NCI-H1105 (cell line): ENCODE measurements at regions not wholly inside any gene's neighbourhood (a gene's known extent, or its start where the extent isn't known, plus 50 kb on each side); places are given as distances from the start of the nearest gene placed in this dataset.
A peak's percentile ranks its signal among the peaks of the same experiment; 100 is the strongest.
"Not testable (repeated sequence)": the region's sequence is repeated elsewhere in the genome, so short reads cannot be mapped to it uniquely, and the experiment has no call there.

ENCODE experiments used
- DNase-seq: peaks from one replicate; lab custom pipeline; 2025; lab: John Stamatoyannopoulos, UW

DNA sequence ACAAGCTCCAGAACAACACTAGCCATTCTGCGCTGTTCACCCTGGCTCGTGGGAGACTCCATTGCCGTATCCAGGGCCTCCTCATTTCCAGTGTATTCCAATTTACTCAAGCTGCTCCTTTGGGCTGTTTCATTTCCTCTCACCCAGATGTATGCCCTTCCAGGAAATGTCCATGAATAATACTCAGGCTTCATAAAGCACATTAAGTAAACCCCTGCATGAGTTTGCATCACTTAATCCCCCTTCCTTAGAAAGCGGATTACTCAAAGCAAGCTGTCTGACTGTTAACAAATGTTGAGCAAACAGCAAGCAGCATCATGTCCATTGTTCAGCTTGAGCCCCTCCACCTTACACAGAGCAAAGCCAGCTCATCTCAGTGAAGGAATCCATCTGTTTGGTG, 403.6 kb upstream of the PBX1 start:
- DNase-seq, result no peak

DNA sequence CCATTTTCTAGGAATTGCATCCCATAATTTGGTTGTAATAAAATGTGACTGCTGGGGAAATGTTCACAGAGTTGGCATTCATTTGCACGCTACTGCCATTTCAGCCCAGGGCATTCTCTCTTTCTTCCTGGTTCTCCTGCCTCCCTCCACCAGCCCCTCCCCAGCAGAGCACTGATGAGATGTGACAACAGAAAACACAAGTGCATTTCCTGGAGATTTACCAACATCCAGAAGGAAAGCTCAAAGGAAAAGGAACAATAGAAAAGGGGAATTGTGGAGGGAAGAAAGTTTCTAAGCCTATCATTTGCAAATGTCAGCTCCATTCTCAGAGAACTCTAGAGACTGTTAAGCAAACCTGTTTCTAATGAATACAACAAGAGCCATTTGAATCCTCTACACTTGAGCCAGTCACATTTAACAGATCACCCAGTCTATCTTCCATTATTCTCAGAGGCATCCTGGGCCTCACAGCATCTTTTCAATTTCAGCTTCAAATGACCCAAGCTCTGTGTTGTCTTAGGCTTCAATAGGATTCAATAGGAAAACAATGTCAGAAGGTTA, 395.6 kb upstream of the PBX1 start:
- DNase-seq, result no peak

DNA sequence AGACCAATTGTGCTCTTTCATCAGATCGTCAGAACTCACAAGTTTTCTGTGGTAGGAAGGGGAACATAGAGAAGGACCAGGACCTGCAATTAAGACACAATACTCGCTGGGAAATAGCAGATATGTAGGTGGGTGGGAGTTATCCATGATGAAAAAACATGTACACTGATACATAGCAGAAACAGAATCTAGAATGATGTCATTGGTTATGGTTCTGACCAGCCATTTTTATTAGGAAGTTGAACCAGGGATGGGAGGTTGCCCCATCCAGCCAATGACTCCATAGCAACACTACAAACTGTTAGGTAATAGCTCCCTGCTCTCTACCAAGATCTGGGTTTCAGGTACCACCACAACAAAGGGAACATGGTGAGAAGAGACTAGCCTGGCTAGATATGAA, 393.5 kb upstream of the PBX1 start:
- no peak for DNase-seq

DNA sequence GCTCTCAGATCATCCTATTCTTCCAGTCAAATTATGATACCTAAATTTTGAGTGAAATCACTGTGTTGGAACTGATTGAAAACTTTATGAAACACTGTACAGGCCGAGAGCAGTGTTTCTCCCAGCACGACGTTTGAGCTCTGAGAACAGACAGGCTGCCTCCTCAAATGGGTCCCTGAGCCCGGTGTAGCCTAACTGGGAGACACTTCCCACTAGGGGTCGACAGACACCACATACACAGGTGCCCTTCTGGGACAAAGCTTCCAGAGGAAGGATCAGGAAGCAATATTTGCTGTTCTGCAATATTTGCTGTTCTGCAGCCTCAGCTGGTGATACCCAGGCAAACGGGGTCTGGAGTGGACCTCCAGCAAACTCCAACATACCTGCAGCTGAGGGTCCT, 392.5 kb upstream of the PBX1 start:
- not testable (repeated sequence) for DNase-seq

DNA sequence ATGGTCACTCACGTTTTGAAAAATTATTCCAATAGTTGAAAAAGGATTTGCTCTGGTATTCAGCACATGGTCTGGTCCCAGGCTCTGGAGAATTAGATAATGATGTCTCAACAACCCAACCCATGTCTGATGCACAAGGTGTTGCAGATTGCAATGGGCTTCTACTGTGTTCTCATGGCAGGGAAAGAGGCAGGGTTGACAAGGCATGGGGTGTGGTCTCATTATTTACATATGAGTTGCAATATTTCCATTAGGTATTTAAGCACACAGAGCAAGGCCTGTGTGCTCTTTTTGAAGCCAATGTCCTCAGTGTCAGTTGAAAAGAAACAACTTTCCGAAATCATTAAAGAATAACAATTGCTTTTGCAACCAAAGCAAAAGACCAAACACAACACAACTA, 381.9 kb upstream of the PBX1 start:
- DNase-seq, result no peak

DNA sequence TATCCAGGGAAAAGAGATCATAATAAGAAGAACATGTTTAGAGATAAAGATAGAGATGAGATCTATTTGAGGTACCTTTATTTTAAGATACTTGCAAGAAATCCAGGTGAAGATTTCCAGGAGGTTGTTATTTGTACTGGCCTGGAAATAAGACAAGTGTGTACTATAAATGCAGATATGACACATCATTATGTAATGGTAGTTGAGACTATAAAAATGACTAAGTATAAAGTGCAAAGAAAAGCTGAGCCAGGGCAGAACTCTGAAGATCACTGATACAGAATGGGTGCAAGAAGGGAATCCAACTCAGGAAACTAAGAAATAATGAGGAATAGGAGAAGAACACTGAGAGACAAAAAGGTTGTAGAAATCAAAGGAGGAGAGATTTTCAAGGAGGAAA, 378.2 kb upstream of the PBX1 start:
- no peak for DNase-seq

DNA sequence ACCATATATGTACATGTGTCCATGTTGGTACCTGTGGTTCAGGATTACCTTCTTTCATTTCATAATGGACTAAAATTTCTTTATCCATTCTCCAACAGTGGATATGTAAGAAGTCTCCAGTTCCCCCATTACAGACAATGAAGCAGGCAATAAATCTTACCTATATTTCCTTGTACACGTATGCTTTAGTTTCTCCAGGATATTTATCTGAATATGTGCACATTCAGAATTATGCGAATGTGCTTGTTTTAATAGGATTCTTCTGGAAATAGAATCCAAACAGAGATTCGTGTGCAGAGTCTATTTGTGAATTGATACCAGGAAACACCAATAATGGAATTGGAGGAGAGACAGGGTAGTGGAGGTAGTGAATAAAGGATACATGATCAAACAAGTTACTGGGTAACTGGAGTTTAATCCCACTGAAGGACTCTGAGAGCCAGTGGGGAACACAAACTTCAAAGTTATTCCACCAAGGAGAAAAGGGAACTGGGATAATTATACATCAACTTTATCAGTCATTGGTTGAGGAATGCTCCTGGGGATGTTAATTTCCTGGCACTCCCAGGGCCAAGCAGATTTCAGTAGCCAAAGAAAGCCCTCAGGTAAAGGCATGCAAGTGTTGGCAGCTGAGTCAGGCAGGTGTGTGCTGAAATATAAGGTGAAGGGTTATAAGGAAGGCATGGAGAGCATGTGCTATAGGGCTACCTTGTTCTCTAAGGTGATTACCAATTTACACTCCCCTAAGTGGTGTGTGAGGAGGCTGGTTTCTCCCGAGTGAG, 374.9 kb upstream of the PBX1 start:
- no peak for DNase-seq

DNA sequence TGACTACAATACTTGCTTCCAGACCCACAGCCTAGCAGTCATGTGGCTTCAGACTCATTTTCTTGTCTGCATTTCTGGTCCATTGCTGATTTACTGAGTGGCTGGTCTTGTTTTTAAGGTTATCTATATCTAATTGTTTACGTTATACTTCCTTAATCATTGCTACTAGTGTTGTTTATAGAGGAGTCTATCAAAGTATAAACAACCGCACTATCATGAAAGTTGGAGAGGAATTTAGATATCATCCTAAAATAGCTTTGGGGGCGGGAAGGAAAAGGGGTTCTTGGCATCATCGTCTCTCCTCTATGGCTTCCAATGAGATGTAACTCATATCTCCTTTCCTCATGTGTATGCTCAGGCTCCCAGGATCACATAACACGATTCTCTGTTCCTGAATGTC, 372.1 kb upstream of the PBX1 start:
- DNase-seq, result no peak

DNA sequence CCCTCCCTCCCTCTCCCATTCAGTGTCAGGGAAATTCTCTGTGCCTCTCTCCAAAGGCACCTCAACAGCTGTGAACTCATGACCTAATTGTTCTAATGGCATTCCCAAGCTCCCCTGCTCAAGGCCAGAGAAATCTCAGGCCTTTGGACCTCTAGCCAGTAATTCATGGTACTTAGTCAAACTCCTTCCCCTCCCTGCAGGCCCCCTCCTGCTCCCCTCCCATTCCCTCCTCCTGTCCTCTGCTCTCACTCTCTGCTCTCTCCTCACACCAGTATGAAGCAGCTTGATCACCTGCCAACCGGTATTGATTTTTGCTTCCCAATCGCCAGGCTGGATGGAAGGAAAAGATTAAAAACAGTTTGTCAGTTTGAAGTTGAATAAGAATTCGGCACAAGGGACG, 370.5 kb upstream of the PBX1 start:
- no peak for DNase-seq

DNA sequence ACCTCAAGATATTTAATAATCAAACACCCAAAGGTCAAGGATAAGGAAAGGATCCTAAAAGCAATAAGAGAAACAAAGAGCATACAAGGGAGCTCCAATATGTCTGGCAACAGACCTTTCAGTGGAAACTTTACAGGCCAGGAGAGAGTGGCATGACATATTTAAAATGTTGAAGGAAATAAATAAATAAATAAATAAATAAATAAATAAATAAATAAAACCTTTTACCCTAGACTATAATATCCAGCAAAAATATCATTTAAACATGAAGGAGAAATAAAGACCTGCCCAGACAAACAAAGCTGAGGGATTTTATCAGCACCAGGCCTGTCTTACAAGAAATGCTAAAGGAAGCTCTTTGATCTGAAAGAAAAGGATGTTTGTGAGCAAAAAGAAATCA, 367.8 kb upstream of the PBX1 start:
- DNase-seq, result no peak

DNA sequence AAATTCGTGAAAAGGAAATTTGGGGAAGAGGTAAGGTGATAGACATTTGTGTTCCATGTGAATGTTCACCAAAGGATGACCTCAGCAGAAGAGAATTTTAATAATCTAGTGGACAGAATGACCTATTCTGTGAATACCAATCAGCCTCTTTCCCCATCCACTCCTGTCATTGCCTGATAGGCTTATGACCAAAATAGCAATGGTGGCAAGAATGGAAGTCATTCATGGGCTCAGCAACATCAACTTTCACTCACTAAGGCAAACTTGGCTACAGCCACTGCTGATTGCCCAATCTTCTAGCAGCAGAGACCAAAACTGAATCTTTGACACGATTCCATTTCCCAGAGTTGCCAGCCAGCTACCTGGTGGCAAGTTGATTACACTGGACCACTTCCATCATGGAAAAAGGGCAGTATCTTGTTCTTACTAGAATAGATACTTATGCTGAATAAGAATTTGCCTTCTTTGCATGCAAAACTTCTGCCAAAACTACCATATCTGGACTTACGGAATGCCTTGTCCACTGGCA, 348.7 kb upstream of the PBX1 start:
- DNase-seq, result no peak

DNA sequence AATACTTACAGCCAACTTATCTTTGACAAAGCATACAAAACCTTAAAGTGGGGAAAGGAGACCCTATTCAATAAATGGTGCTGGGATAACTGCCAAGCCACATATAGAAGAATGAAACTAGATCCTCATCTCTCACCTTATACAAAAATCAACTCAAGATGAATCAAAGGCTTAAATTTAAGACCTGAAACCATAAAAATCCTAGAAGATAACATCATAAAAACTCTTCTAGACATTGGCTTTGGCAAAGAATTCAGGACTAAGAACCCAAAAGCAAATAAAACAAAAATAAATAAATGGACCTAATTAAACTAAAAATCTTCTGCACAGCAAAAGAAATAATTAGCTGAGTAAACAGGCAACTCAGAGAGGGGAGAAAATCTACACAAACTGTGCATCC, 335.6 kb upstream of the PBX1 start:
- DNase-seq, result peak; percentile 68

DNA sequence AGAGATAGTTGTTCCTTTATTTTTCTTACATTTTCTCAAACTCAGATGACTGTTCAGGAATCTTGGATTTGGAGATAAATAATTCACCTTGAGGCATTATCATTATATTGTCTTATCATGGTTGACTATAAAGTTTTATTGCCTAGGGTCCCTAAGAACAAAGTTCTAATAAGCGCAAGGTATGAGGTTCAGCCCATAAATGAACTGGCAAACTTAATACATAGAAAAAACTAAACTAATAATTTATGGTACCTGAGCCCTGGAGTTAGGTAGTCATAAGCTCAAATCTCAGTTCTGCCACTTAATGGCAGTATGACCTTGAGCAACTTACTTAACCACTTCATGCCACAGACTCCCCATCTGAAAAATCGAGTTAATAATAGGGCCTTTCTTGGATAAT, 334.0 kb upstream of the PBX1 start:
- no peak for DNase-seq

DNA sequence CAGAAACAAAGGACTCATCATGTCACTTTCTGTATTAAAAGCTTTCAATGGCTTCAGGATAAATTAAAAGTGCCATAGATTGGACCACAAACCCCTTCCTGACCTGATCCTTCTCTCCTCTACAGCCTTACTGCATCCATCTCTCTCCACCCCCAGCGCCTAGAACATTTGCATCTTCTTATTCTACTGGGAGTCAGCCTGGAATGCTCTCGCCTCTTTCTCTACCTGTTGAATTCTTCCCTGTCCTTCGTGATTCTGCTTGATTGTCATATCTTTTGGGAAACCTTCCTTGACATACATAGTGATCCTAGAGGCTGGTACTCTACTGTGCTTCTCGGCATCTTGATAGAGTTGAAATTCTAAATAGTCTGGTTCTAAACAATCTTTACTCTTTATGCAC, 332.0 kb upstream of the PBX1 start:
- DNase-seq, result no peak

DNA sequence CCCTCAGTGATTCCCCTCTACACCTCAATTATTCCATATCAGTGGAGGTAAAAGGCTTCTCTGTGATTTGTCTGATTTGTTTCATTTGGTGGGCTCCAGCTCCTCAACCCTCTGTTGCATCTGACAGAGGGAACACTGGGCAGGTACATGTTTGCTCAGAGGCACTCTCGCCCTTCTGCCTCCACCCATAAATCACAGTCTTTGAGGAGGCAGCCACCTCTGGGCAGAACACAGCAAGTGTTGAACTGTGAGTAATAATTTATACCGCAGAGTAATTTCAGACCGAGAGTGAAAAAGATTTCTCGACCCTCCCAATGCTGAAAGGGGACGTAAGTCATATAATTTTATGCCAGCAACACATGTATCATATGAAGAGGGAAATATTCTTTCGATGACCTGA, 330.1 kb upstream of the PBX1 start:
- DNase-seq, result no peak

DNA sequence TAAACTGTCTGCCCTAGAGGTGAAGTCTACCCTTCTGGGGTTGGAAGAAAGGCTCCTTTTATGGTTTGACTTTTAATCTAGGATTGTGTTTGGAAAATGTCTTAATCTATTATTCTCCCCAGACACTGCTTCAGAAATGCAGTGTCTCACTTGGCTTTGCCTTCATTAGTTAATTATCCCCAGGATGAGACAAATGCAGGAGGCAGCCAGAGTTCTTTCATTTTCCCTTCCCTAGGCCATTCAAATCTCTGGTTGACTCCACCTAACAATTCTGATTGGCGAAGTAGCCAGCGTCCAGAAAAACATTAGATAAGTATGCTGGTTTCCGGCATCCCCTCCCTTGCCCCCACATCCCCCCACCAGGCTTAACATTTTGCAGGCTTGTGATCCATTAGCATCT, 325.8 kb upstream of the PBX1 start:
- DNase-seq, result no peak

DNA sequence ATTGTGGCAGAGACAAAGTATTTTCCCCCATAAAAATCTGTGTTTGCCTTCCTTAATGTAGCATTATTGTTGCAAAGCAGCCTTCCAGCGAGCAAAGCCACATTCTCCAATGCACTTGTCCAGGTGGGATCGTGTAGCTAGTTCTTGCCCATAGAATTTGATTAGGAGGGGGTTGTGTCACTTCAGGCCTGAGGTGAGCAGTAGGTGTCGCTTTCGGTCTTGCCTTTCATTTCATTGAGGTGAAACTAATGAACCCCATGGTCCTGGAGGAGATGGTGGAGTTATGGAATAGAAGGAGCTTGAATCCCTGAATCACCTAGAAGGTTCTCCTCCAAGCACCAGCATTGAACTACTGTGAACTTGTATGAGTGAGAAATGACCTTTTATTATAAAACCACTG, 318.9 kb upstream of the PBX1 start:
- no peak for DNase-seq

DNA sequence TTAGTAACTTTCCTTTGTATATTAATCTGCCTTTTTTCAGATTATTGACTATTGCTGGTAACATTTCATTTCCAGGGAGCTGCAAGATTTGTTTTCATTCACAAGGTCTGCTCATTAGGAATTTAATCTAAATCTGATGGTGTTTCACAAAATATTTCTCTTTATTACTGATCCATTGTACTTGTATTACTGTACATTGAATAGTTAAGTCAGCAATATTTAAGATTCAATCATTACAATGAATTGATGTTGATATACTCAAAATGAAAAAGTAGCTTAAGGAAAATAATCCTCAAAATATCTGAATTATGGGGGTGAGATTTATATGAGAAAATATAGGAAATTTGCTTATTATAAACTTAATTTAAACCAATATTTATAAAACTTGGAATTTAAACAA, 308.6 kb upstream of the PBX1 start:
- DNase-seq, result no peak

DNA sequence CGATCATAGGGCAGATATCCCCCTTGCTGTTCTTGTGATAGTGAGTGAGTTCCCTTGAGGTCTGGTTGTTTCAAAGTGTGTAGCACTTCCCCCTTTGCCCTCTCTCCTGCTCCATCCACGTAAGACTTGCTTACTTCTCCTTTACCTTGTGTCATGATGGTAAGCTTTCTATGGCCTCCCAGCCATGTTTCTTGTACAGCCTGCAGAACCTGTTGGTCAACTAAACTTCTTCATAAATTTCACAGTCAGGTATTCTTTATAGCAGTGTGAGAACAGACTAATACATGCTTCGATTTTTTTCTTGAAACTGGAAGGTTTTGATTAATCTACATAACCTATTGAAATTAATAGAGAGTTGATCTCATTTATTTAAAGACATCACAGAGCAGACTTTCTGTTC, 302.5 kb upstream of the PBX1 start:
- no peak for DNase-seq

DNA sequence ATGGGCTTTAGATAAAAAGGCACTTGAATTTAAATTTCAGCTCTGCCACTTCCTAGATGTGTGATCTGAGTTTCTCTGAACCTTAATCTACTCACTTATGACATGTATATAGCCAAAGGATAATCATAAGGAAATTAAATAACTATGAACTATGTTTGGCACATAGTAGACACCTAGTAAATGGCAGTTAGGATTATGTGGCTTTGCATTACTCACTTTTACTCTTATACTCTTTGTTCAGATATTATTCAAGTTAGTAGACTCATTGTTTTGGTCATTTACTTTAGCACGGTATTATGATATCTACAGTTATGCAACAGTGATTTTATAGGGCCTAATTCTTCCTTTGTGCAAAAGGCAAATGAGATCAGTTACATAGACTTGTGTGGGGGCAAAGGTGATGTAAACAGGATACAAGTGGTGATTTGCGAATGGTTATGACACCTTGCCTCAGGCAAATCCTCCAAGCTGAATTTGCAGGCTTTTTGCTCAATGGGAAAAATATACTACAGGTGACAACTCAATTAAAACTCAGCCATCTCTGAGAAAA, 297.2 kb upstream of the PBX1 start:
- no peak for DNase-seq

DNA sequence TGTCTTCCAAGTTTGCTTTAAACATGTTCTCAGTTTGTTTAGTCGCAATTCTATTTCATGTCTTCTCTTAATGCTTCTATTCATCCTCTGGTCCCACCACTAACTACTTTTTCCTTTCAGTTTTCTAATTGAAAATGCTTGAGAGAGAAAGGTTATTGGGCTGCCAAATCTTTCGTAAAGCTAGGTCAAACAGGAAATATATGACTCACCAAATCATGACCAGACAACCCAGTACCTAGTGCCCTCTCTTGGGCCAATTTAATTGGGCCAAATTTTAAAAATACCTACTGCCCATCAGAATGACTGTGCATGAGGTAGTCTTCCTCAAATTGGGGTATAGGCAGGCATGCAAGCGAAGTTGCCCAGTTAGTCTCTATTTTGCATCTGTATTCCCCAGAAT, 295.4 kb upstream of the PBX1 start:
- DNase-seq, result no peak

DNA sequence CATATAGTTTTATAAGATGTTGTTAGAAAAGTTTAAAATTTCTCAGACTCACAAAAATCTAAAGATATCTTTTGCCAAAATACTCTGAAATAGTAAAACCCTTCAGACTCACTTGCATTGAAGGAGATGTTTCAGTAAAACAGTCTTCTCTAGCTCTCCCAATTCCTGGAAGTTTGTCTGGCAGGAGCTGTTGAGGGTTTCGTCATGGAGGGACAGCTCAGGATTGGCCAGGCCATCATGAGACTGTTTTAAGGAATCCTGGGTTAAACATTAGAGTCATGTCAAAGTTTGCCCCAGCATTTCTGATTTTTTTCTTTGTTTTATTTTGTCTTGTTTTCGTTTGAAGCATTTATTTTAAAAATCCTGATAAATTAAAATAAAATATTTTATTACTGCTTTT, 293.8 kb upstream of the PBX1 start:
- no peak for DNase-seq

DNA sequence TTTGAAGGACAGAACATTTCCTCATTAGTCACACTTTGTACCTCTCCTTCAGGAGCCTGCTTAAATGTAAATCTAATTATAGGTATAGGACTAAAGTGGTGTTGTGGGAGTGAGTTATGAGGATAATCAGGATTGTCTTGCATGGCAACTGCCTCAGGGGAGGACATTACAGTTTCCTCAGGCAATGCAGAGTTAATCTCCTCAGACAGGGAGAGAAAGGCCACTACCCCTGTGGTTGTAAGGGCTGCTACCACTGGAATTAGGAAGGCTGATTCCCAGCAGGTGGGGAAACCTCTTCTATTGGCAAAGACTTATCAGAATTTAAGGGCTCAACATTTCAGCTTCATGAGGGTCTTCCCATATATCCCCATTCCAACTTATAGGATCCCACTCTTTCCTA, 286.8 kb upstream of the PBX1 start:
- no peak for DNase-seq

DNA sequence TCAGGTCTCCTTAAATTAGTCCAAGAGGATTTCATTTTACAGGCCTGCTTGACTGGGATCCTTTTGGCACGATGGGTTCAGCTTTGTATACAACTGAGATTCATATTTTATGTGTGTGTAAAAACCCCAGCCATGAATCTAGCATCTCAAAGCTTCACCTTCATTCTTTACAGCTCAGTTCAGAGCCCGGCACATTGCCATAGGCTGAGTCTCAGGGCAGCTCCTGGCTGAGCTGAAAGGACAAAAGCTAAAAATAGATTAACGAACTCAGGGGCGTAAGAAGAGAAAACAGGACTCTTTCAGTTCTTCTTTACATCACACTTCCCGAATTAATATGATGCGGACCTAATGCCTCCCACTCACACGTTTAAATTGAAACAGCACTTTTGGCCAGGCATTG, 262.8 kb upstream of the PBX1 start:
- no peak for DNase-seq
